ENCODE measurements at regions not wholly inside any gene's neighbourhood (a gene's known extent, or its start where the extent isn't known, plus 50 kb on each side); places are given as distances from the start of the nearest gene placed in this dataset.

DNA sequence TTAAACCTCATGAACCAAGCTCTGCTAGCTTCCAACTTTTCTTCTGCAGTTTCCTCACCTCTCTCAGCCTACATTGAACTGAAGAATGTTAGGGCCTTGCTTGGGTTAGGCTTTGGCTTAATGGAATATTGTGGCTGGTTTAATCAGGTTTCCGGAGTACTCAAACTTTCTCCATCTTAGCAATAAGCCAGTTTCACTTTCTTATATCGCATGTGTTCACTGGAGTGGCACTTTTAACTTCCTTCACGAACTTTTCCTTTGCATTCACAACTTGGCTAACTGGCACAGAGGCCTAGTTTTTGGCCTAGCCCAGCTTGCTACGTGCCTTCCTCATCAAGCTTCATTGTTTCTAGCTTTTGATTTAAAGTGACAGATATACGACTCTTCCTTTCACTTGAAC lies 81.0 kb upstream of the MAST4 start:
- Histone ChIP-seq H3K36me3 (no peaks in the 10 kb centered on the region), H3K4me3 (no peak overlapping the region), H3K27me3 (no peaks in the 10 kb centered on the region), H3K9me3 (no peaks in the 10 kb centered on the region), H3K4me1 (no peaks in the 10 kb centered on the region), H3K27ac (no peak overlapping the region)
- intact Hi-C loops (cut with DNase I), result no loop called here
- 63% methylated on average over 5 of the region's 5 CpGs for WGBS (ENCODE audit: insufficient coverage, low coverage, low lambda C conversion rate, missing lambda C conversion rate)
- no peak for DNase-seq
- no peak for TF ChIP-seq POLR2A (IDR thresholded peaks at IDR 0.05)
- TF ChIP-seq, protein P1, sequence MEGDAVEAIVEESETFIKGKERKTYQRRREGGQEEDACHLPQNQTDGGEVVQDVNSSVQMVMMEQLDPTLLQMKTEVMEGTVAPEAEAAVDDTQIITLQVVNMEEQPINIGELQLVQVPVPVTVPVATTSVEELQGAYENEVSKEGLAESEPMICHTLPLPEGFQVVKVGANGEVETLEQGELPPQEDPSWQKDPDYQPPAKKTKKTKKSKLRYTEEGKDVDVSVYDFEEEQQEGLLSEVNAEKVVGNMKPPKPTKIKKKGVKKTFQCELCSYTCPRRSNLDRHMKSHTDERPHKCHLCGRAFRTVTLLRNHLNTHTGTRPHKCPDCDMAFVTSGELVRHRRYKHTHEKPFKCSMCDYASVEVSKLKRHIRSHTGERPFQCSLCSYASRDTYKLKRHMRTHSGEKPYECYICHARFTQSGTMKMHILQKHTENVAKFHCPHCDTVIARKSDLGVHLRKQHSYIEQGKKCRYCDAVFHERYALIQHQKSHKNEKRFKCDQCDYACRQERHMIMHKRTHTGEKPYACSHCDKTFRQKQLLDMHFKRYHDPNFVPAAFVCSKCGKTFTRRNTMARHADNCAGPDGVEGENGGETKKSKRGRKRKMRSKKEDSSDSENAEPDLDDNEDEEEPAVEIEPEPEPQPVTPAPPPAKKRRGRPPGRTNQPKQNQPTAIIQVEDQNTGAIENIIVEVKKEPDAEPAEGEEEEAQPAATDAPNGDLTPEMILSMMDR (IDR thresholded peaks at IDR 0.05), result no peak
- ATAC-seq, result no peak

DNA sequence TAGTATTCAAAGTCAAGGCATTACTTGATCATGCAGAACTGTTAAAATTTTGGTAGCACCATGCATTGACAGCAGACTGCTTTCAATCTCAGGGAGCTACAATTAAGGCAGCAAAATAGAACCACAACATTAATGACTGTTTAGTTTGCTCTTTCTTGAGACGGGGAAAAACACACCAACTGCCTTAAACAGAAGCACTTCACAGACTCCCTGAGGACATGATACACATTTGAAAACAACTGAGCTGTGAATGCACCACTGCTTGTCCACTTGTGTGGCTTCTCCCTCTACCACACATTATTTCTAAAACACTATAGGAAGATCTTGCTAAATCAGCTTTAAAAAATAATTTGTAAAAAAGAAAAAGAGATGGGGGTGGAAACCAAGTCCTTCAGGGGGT lies 79.6 kb upstream of the MAST4 start:
- intact Hi-C loops (cut with DNase I), result no loop called here
- H3K36me3 ChIP-seq, result no peaks in the 10 kb centered on the region
- H3K9me3 ChIP-seq, result no peaks in the 10 kb centered on the region
- no peaks in the 10 kb centered on the region for H3K4me1 ChIP-seq
- H3K27ac ChIP-seq, result no peak overlapping the region
- TF ChIP-seq, protein P1 (IDR thresholded peaks at IDR 0.05), result no peak
- no peak for TF ChIP-seq POLR2A (IDR thresholded peaks at IDR 0.05)
- no peaks in the 10 kb centered on the region for H3K27me3 ChIP-seq
- ATAC-seq (no peak), DNase-seq (no peak)
- WGBS (ENCODE audit: insufficient coverage, low coverage, low lambda C conversion rate, missing lambda C conversion rate), result 60% methylated on average over 1 of the region's 1 CpG
- no peak overlapping the region for H3K4me3 ChIP-seq

DNA sequence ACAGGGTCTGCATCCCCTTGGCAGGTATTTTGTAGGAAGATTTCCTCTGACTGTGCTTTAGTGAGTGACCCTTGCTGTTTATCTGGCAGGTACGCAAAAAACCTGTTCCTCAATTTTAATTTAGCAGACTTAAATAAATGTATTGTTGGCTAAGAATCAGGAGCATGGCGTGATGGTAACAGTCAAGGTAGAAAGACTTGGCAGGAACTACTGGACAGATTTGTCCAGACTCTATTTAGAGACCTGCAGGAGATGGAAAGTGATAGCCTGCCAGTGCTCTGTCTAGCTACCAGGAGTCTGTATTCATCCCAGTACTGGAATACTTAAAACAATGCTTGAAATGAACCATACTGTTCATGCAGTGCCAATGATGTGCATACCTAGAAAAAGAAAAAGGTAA lies 78.8 kb upstream of the MAST4 start:
- ATAC-seq, result no peak
- Histone ChIP-seq H3K9me3 (no peaks in the 10 kb centered on the region), H3K4me3 (no peak overlapping the region), H3K27me3 (no peaks in the 10 kb centered on the region), H3K4me1 (no peaks in the 10 kb centered on the region), H3K27ac (no peak overlapping the region), H3K36me3 (no peaks in the 10 kb centered on the region)
- TF ChIP-seq, protein P1 (IDR thresholded peaks at IDR 0.05), result no peak
- TF ChIP-seq POLR2A (IDR thresholded peaks at IDR 0.05), result no peak
- intact Hi-C loops (cut with DNase I), result no loop called here
- DNase-seq, result no peak
- WGBS (ENCODE audit: insufficient coverage, low coverage, low lambda C conversion rate, missing lambda C conversion rate), result 40% methylated on average over 2 of the region's 2 CpGs

DNA sequence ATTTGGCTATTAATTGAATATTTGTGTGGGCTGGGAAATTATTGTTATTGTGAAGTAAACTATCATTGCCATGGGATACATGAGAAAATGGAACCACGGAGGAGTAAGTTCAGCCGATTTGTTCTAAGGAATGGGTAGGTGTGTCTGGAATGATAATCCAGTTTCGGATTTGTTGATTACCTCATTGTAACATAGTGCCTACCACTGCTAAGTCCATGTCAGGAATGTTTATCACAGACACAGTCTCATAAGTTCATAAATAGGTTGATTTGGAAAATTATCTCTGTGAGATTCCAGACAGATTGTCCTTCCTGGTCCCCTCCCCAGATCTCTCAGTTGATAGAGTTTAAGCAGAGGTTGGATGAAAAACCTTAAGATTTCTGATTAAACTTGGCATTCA lies 78.1 kb upstream of the MAST4 start:
- intact Hi-C loops (cut with DNase I), result no loop called here
- Histone ChIP-seq H3K27me3 (no peaks in the 10 kb centered on the region), H3K36me3 (no peaks in the 10 kb centered on the region), H3K4me1 (no peaks in the 10 kb centered on the region), H3K4me3 (no peak overlapping the region), H3K27ac (no peak overlapping the region), H3K9me3 (no peaks in the 10 kb centered on the region)
- TF ChIP-seq, protein P1 (IDR thresholded peaks at IDR 0.05), result no peak
- DNase-seq (no peak), ATAC-seq (no peak)
- 88% methylated on average over 3 of the region's 3 CpGs for WGBS (ENCODE audit: insufficient coverage, low coverage, low lambda C conversion rate, missing lambda C conversion rate)

DNA sequence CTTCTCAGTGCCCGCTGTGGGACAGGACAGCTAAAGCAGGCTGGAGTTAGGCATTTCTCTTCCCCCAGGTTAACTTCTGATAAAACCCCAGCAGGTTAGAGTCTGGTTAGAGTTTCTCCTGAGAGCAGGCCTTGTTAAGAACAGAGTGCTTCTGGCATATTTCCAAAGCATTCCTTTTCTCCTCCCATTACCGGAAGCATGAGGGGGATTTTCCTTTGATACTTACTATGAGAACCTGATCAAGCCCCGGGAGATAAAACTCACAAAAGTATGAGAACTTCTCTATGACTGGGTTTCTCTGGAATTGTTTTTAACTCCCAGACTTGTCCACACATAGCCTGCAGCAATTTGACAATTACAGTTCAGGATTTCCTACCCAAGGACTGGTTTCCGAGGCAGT lies 77.4 kb upstream of the MAST4 start:
- 81% methylated on average over 4 of the region's 4 CpGs for whole genome bisulfite sequencing (ENCODE audit: insufficient coverage, low coverage, low lambda C conversion rate, missing lambda C conversion rate)
- DNase-seq (no peak), ATAC-seq (no peak)
- Histone ChIP-seq H3K36me3 (no peaks in the 10 kb centered on the region), H3K27ac (no peak overlapping the region), H3K4me3 (no peak overlapping the region), H3K27me3 (no peaks in the 10 kb centered on the region), H3K9me3 (no peaks in the 10 kb centered on the region), H3K4me1 (no peaks in the 10 kb centered on the region)
- intact Hi-C loops (cut with DNase I), result no loop called here
- no peak for TF ChIP-seq POLR2A (IDR thresholded peaks at IDR 0.05)
- TF ChIP-seq, protein P1 (IDR thresholded peaks at IDR 0.05), result no peak
